Activated CD4-positive, alpha-beta T cell treated with anti-CD3 and anti-CD28 coated beads, Interleukin-2, amount 50 U/mL, for 4 hours (primary cell): ENCODE measurements at regions not wholly inside any gene's neighbourhood (a gene's known extent, or its start where the extent isn't known, plus 50 kb on each side); places are given as distances from the start of the nearest gene placed in this dataset.
"Not testable (repeated sequence)": the region's sequence is repeated elsewhere in the genome, so short reads cannot be mapped to it uniquely, and the experiment has no call there.

Experiments
- DNase-seq, 2 experiments: peaks; one replicate each; pipeline ENCODE4 v3.0.0-alpha.2; 2020

GRCh38 chr15:47035475-47036406 is 681.6 kb upstream of the SEMA6D start:
- no peak for DNase-seq

- no peak for DNase-seq
Measured at GRCh38 chr15:47037003-47037402, 680.3 kb upstream of the SEMA6D start.

- no peak for DNase-seq
Measured at GRCh38 chr15:47039225-47039624, 678.1 kb upstream of the SEMA6D start.

- no peak for DNase-seq
Measured at GRCh38 chr15:47041301-47041700, 676.0 kb upstream of the SEMA6D start.

GRCh38 chr15:47047981-47048380 is 669.3 kb upstream of the SEMA6D start:
- not testable (repeated sequence) for DNase-seq

GRCh38 chr15:47066392-47066791 is 650.9 kb upstream of the SEMA6D start:
- no peak for DNase-seq

GRCh38 chr15:47077846-47078245 is 639.5 kb upstream of the SEMA6D start:
- DNase-seq = not testable (repeated sequence)

GRCh38 chr15:47095833-47096232 is 621.5 kb upstream of the SEMA6D start:
- no peak for DNase-seq

- DNase-seq = not testable (repeated sequence)
Measured at GRCh38 chr15:47098526-47098925, 618.8 kb upstream of the SEMA6D start.

GRCh38 chr15:47099801-47100200 is 617.5 kb upstream of the SEMA6D start:
- not testable (repeated sequence) for DNase-seq

GRCh38 chr15:47108800-47109199 is 608.5 kb upstream of the SEMA6D start:
- not testable (repeated sequence) for DNase-seq

GRCh38 chr15:47116698-47117097 is 600.6 kb upstream of the SEMA6D start:
- no peak for DNase-seq

GRCh38 chr15:47119349-47119748 is 598.0 kb upstream of the SEMA6D start:
- no peak for DNase-seq

- DNase-seq = no peak
Measured at GRCh38 chr15:47124430-47125102, 592.7 kb upstream of the SEMA6D start.

GRCh38 chr15:47129033-47129432 is 588.3 kb upstream of the SEMA6D start:
- no peak for DNase-seq

- not testable (repeated sequence) for DNase-seq
Measured at GRCh38 chr15:47131450-47131849, 585.9 kb upstream of the SEMA6D start.

- no peak for DNase-seq
Measured at GRCh38 chr15:47135267-47135666, 582.0 kb upstream of the SEMA6D start.

GRCh38 chr15:47136236-47136635 is 581.1 kb upstream of the SEMA6D start:
- DNase-seq = no peak

- no peak for DNase-seq
Measured at GRCh38 chr15:47139965-47140364, 577.3 kb upstream of the SEMA6D start.

GRCh38 chr15:47157827-47158226 is 559.5 kb upstream of the SEMA6D start:
- no peak for DNase-seq

- DNase-seq = no peak
Measured at GRCh38 chr15:47158573-47158972, 558.7 kb upstream of the SEMA6D start.

GRCh38 chr15:47177177-47177576 is 540.1 kb upstream of the SEMA6D start:
- DNase-seq = no peak

- no peak for DNase-seq
Measured at GRCh38 chr15:47179988-47180387, 537.3 kb upstream of the SEMA6D start.

- no peak for DNase-seq
Measured at GRCh38 chr15:47182818-47183217, 534.5 kb upstream of the SEMA6D start.
